Activated naive CD4-positive, alpha-beta T cell treated with anti-CD3 and anti-CD28 coated beads, Interleukin-2, amount 50 U/mL, for 24 hours (primary cell): ENCODE measurements at regions not wholly inside any gene's neighbourhood (a gene's known extent, or its start where the extent isn't known, plus 50 kb on each side); places are given as distances from the start of the nearest gene placed in this dataset.
"Not testable (repeated sequence)": the region's sequence is repeated elsewhere in the genome, so short reads cannot be mapped to it uniquely, and the experiment has no call there.

ENCODE experiments used
- H3K27ac Mint-ChIP-seq: one replicate; pipeline ENCODE4 v1.8.0; 2021; ENCODE audit warnings: mild to moderate bottlenecking, mixed read lengths
- H3K27me3 Mint-ChIP-seq: one replicate; pipeline ENCODE4 v1.8.0; 2021; ENCODE audit warnings: mixed read lengths
- H3K36me3 Mint-ChIP-seq: one replicate; pipeline ENCODE4 v1.8.0; 2021; ENCODE audit warnings: mixed read lengths
- H3K4me1 Mint-ChIP-seq: one replicate; pipeline ENCODE4 v1.8.0; 2021; ENCODE audit warnings: mixed read lengths
- H3K4me3 Mint-ChIP-seq: one replicate; pipeline ENCODE4 v1.8.0; 2021; ENCODE audit warnings: mild to moderate bottlenecking, mixed read lengths
- H3K9me3 Mint-ChIP-seq: one replicate; pipeline ENCODE4 v1.8.0; 2021; ENCODE audit warnings: mixed read lengths

GRCh38 chr12:24661657-24662096 lies 287.2 kb downstream of the BCAT1 start:
- Mint-ChIP-seq H3K27ac (no peak overlapping the region), H3K4me3 (no peak overlapping the region), H3K4me1 (no peaks in the 10 kb centered on the region), H3K27me3 (no peaks in the 10 kb centered on the region), H3K36me3 (no peaks in the 10 kb centered on the region), H3K9me3 (peaks cover 5% of the 10 kb centered on the region)

GRCh38 chr12:24659016-24659415 lies 289.9 kb downstream of the BCAT1 start:
- no peak overlapping the region for H3K4me3 Mint-ChIP-seq
- no peaks in the 10 kb centered on the region for H3K4me1 Mint-ChIP-seq
- peaks cover 4% of the 10 kb centered on the region for H3K9me3 Mint-ChIP-seq
- no peaks in the 10 kb centered on the region for H3K36me3 Mint-ChIP-seq
- no peaks in the 10 kb centered on the region for H3K27me3 Mint-ChIP-seq
- H3K27ac Mint-ChIP-seq = no peak overlapping the region

- H3K4me3 Mint-ChIP-seq, H3K36me3 Mint-ChIP-seq, H3K9me3 Mint-ChIP-seq, H3K27me3 Mint-ChIP-seq, H3K27ac Mint-ChIP-seq, H3K4me1 Mint-ChIP-seq: not testable (repeated sequence)
Observed at GRCh38 chr12:24654344-24654743, 294.6 kb downstream of the BCAT1 start.

- Mint-ChIP-seq H3K27ac (no peak overlapping the region), H3K36me3 (no peaks in the 10 kb centered on the region), H3K4me3 (no peak overlapping the region), H3K9me3 (peaks cover 9% of the 10 kb centered on the region), H3K27me3 (no peaks in the 10 kb centered on the region), H3K4me1 (no peaks in the 10 kb centered on the region)
Observed at GRCh38 chr12:24649634-24650033, 299.3 kb downstream of the BCAT1 start.

- Mint-ChIP-seq H3K4me3 (no peak overlapping the region), H3K27me3 (no peaks in the 10 kb centered on the region), H3K36me3 (no peaks in the 10 kb centered on the region), H3K4me1 (no peaks in the 10 kb centered on the region), H3K27ac (no peak overlapping the region), H3K9me3 (peaks cover 9% of the 10 kb centered on the region)
Observed at GRCh38 chr12:24649209-24649608, 299.7 kb downstream of the BCAT1 start.

- Mint-ChIP-seq H3K27me3 (no peaks in the 10 kb centered on the region), H3K36me3 (no peaks in the 10 kb centered on the region), H3K4me1 (no peaks in the 10 kb centered on the region), H3K9me3 (peaks cover 2% of the 10 kb centered on the region), H3K4me3 (no peak overlapping the region), H3K27ac (no peak overlapping the region)
Observed at GRCh38 chr12:24645254-24645653, 303.6 kb downstream of the BCAT1 start.

GRCh38 chr12:24643120-24644119 lies 305.5 kb downstream of the BCAT1 start:
- Mint-ChIP-seq H3K36me3 (no peaks in the 10 kb centered on the region), H3K27ac (no peak overlapping the region), H3K4me1 (no peaks in the 10 kb centered on the region), H3K27me3 (no peaks in the 10 kb centered on the region), H3K9me3 (no peaks in the 10 kb centered on the region), H3K4me3 (no peak overlapping the region)

- Mint-ChIP-seq H3K4me1 (no peaks in the 10 kb centered on the region), H3K4me3 (no peak overlapping the region), H3K9me3 (no peaks in the 10 kb centered on the region), H3K27me3 (no peaks in the 10 kb centered on the region), H3K36me3 (no peaks in the 10 kb centered on the region), H3K27ac (no peak overlapping the region)
Observed at GRCh38 chr12:24639641-24640040, 309.3 kb downstream of the BCAT1 start.

GRCh38 chr12:24632466-24632865 lies 316.4 kb downstream of the BCAT1 start:
- no peaks in the 10 kb centered on the region for H3K27me3 Mint-ChIP-seq
- H3K36me3 Mint-ChIP-seq = no peaks in the 10 kb centered on the region
- no peaks in the 10 kb centered on the region for H3K4me1 Mint-ChIP-seq
- H3K4me3 Mint-ChIP-seq = no peak overlapping the region
- H3K9me3 Mint-ChIP-seq = peaks cover 9% of the 10 kb centered on the region
- H3K27ac Mint-ChIP-seq = no peak overlapping the region

- no peaks in the 10 kb centered on the region for H3K36me3 Mint-ChIP-seq
- H3K4me1 Mint-ChIP-seq = no peaks in the 10 kb centered on the region
- H3K27ac Mint-ChIP-seq = no peak overlapping the region
- peaks cover 9% of the 10 kb centered on the region for H3K9me3 Mint-ChIP-seq
- H3K4me3 Mint-ChIP-seq = no peak overlapping the region
- no peaks in the 10 kb centered on the region for H3K27me3 Mint-ChIP-seq
Observed at GRCh38 chr12:24631676-24632426, 317.1 kb downstream of the BCAT1 start.

GRCh38 chr12:24630856-24631255 lies 318.0 kb downstream of the BCAT1 start:
- Mint-ChIP-seq H3K27ac (no peak overlapping the region), H3K9me3 (peaks cover 9% of the 10 kb centered on the region), H3K27me3 (no peaks in the 10 kb centered on the region), H3K4me1 (no peaks in the 10 kb centered on the region), H3K36me3 (no peaks in the 10 kb centered on the region), H3K4me3 (no peak overlapping the region)

- Mint-ChIP-seq H3K4me3 (no peak overlapping the region), H3K9me3 (peaks cover 9% of the 10 kb centered on the region), H3K27ac (no peak overlapping the region), H3K4me1 (no peaks in the 10 kb centered on the region), H3K36me3 (no peaks in the 10 kb centered on the region), H3K27me3 (no peaks in the 10 kb centered on the region)
Observed at GRCh38 chr12:24630446-24630845, 318.5 kb downstream of the BCAT1 start.

- Mint-ChIP-seq H3K27ac (no peak overlapping the region), H3K9me3 (peaks cover 9% of the 10 kb centered on the region), H3K4me1 (no peaks in the 10 kb centered on the region), H3K36me3 (no peaks in the 10 kb centered on the region), H3K27me3 (no peaks in the 10 kb centered on the region), H3K4me3 (no peak overlapping the region)
Observed at GRCh38 chr12:24625103-24625502, 323.8 kb downstream of the BCAT1 start.

GRCh38 chr12:24619954-24620353 lies 328.9 kb downstream of the BCAT1 start:
- H3K27me3 Mint-ChIP-seq, H3K4me3 Mint-ChIP-seq, H3K36me3 Mint-ChIP-seq, H3K4me1 Mint-ChIP-seq, H3K27ac Mint-ChIP-seq, H3K9me3 Mint-ChIP-seq: not testable (repeated sequence)

GRCh38 chr12:24617471-24617870 lies 331.4 kb downstream of the BCAT1 start:
- peaks cover 4% of the 10 kb centered on the region for H3K9me3 Mint-ChIP-seq
- H3K36me3 Mint-ChIP-seq = no peaks in the 10 kb centered on the region
- H3K27me3 Mint-ChIP-seq = no peaks in the 10 kb centered on the region
- H3K27ac Mint-ChIP-seq = no peak overlapping the region
- H3K4me1 Mint-ChIP-seq = no peaks in the 10 kb centered on the region
- H3K4me3 Mint-ChIP-seq = no peak overlapping the region

GRCh38 chr12:24615967-24616411 lies 332.9 kb downstream of the BCAT1 start:
- Mint-ChIP-seq H3K27ac (no peak overlapping the region), H3K27me3 (no peaks in the 10 kb centered on the region), H3K4me3 (no peak overlapping the region), H3K4me1 (no peaks in the 10 kb centered on the region), H3K36me3 (no peaks in the 10 kb centered on the region), H3K9me3 (peaks cover 9% of the 10 kb centered on the region)
